C4-2B (cell line): ENCODE measurements at regions not wholly inside any gene's neighbourhood (a gene's known extent, or its start where the extent isn't known, plus 50 kb on each side); places are given as distances from the start of the nearest gene placed in this dataset.
"Not testable (repeated sequence)": the region's sequence is repeated elsewhere in the genome, so short reads cannot be mapped to it uniquely, and the experiment has no call there.

Experiments
- H3K27ac ChIP-seq: fragments of 450-650 bp; 2 replicates; pipeline ENCODE4 v1.5.1; 2017
- ZFX ChIP-seq: fragments of 450-650 bp; IDR thresholded peaks from 2 replicates; pipeline ENCODE4 v1.6.1; 2017
- TF ChIP-seq, protein P1 (sequence below): fragments of 450-650 bp; conservative IDR thresholded peaks from 2 replicates; pipeline ENCODE4 v1.5.1; 2017; ENCODE audit warnings: mild to moderate bottlenecking

DNA sequence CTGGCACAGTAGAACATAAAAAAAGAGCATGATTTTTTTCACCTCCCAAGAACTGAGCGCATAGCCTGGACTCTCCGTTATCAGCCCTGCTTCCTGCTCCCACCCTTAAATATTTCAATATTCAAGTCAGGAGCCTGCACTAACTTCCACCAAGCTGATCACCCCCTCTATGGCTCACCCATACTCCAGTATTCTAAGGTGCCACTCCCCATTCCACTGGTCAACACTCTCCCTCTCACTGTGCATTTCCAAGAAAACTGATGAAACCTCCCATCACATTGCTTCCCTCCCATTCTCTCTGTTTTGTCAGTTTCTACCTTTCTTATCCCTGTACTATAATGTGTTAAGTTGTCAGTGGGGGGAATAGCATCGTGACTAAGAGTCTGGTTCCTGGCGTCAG lies 95.0 kb upstream of the C7orf33 start:
- no peak for TF ChIP-seq ZFX
- TF ChIP-seq, protein P1, sequence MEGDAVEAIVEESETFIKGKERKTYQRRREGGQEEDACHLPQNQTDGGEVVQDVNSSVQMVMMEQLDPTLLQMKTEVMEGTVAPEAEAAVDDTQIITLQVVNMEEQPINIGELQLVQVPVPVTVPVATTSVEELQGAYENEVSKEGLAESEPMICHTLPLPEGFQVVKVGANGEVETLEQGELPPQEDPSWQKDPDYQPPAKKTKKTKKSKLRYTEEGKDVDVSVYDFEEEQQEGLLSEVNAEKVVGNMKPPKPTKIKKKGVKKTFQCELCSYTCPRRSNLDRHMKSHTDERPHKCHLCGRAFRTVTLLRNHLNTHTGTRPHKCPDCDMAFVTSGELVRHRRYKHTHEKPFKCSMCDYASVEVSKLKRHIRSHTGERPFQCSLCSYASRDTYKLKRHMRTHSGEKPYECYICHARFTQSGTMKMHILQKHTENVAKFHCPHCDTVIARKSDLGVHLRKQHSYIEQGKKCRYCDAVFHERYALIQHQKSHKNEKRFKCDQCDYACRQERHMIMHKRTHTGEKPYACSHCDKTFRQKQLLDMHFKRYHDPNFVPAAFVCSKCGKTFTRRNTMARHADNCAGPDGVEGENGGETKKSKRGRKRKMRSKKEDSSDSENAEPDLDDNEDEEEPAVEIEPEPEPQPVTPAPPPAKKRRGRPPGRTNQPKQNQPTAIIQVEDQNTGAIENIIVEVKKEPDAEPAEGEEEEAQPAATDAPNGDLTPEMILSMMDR = no peak

DNA sequence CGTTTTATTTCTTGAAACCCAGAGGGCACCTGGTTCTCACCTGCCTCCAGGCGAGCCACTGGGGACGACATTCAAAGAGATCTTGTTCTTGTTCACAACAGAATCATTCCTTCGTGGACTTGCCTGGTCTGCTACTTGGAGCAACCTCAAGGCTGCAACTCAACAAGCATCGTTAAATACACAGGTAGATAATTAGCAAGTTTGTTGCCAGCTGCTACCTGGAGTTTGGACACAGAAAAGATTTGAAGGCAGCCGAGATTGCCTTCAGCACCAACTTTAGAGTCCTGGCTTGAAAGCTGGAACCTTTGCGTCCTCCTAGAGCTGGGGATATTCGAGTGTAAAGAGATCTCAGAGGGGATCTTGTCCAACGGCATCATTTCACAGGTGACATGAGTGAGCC lies 89.6 kb upstream of the C7orf33 start:
- TF ChIP-seq ZFX = no peak
- TF ChIP-seq, protein P1 = no peak
- no peak overlapping the region for H3K27ac ChIP-seq

More for the DNA sequence above, 95.0 kb upstream of the C7orf33 start:
- no peak overlapping the region for H3K27ac ChIP-seq

DNA sequence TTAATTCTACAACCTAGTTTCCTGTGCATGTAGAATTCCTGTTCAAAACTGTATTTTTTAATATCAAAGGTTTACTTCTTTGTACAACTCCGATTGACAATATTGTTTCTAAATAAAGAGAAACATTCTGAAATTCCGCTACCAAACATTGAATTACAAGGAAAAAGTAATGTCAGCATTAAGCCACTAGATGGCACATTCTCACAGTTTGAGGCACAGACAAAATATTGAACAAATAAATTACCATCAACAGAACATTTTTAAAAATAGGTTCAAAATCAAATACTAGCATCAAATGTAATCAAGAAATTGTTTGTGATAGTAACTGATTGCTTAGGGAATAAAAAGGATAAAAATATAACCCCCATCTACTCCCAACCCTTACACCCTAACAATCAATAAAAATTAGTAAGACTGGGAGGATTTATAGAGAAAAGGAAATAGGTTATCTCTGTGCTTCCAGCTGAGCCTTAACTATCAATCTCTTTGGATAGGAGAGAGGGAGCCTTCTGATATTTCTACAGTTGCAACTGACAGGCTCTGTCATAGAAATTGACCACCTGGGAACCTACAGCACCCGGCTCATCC lies 86.6 kb upstream of the C7orf33 start:
- no peak for TF ChIP-seq ZFX
- TF ChIP-seq, protein P1 = peak; percentile 94
- H3K27ac ChIP-seq = no peak overlapping the region

DNA sequence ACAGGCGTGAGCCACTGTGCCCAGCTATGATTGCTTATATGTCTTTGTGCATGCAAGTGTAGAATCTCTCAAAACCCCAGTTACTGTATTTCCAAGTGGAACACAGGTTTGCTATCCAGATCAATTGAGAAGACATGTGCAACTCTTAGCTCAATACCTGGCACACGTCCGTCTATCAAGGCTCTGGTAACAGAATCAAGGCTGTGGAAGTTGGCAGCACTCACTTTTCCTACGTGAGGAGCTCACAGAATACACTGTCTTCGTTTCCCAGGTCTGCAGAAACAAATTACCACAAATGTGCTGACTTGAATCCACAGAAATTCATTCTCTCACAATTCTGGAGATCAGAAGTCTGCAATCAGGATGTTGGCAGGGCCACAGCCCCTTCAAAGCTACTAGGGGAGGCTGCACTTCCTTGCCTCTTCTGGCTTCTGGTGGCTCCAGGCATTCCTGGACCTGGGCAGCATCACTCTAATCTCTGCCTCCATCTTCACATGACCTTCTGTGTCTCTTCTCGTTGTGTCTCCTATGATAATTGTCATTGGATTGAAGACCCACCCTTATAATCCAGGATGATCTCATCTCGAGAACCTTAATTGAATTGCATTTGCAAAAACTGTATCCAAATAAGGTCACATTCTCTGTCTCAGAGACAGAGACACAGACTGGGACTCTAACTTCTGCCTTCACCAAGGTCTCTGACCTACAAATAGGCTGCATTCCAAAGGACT lies 84.8 kb upstream of the C7orf33 start:
- TF ChIP-seq ZFX = no peak
- TF ChIP-seq, protein P1 = no peak
- no peak overlapping the region for H3K27ac ChIP-seq

DNA sequence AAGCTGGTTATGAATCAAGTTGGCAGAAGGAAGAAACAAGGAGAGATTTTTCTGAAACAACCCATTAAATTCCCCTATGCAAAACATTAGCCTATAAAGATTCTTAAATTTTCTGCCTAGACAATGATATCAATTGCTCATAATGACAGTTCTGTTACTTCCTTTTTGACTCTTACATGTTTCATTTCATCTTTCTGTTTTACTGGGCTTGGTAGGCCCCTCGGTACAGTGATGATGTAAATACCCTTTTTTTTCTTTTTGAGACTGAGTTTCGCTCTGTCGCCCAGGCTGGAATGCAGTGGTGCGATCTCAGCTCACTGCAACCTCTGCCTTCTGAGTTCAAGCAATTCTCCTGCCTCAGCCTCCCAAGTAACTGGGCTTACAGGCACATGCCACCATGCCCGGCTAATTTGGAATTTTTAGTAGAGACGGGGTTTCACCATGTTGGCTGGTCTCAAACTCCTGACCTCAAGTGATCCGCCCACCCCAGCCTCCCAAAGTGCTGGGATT lies 83.4 kb upstream of the C7orf33 start:
- H3K27ac ChIP-seq = not testable (repeated sequence)

DNA sequence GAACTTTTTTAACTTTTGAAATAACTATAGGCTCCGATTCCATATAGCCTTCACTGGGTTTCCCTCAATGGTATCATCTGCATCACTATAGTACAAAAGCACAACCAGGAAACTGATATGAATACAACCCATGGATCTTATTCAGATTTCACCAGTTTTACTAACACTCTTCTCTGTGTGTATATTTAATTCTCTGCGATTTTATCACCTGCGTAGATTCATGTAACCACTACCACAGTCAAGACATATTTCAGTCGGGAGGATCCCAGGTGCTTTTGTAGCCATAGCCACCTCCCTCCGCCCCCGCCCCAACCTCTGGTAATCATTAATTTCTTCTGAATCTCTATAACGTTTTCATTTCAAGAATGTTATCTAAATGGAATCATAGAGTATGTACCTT lies 82.8 kb upstream of the C7orf33 start:
- no peak overlapping the region for H3K27ac ChIP-seq
- TF ChIP-seq, protein P1 = no peak
- TF ChIP-seq ZFX = no peak

DNA sequence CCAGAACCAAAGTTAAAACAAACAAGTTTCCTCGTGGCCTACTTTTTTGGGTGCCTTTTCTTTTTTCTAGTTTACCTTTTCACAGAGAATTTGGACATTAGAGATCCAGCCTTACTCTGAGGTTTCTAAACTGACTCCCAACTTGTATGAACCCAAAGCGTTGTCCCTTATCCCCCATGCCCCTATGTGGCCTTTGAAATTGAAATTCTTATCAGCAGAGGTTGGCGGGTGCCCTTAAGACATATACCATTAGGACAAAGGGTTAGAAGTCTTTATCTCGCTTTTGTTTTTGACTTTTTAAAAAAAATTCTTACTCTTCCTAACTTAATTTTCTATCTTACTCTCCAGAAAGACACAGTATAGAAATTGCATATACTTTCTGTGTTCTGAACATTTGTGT lies 76.3 kb upstream of the C7orf33 start:
- no peak for TF ChIP-seq ZFX
- TF ChIP-seq, protein P1 = no peak
- no peak overlapping the region for H3K27ac ChIP-seq

DNA sequence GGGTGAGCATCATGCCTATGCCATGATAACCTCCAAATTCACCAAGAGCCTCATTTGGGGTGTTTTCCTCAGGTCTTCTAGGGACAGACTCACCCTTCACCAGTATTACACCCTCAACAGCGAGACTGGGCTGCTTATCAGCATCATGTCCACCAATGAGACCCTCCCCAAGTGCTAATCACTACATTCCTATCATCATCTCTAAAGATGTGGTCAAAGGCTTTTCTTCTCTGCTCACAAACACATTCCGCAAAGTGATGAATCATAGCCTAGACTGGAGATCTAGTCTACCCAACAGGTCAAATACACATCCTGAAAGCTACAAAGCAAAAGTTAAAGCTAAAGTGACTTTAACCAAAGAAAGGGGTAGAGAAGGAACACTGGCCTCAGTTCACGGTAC lies 75.3 kb upstream of the C7orf33 start:
- TF ChIP-seq, protein P1 = no peak
- TF ChIP-seq ZFX = no peak
- H3K27ac ChIP-seq = no peak overlapping the region
